Cardiac muscle cell (in vitro differentiated cells and primary cell): ENCODE measurements at regions not wholly inside any gene's neighbourhood (a gene's known extent, or its start where the extent isn't known, plus 50 kb on each side); places are given as distances from the start of the nearest gene placed in this dataset.

Source experiments
- DNase-seq, 2 donors: peaks; one replicate each; pipeline versions ENCODE4 v3.0.0 to v3.0.0-alpha.2; 2010 to 2017; ENCODE audit warnings: low read depth in 1 of 2, low spot score in 1 of 2
- H3K27ac ChIP-seq: fragments of 200-600 bp; sonication (generic); 2 replicates; pipeline ENCODE4 v1.5.1; 2016
- H3K27me3 ChIP-seq: fragments of 200-600 bp; sonication (generic); 2 replicates; pipeline ENCODE4 v1.6.0; 2016; ENCODE audit warnings: control low read depth
- H3K36me3 ChIP-seq: fragments of 200-600 bp; sonication (generic); 2 replicates; pipeline ENCODE4 v1.5.1; 2016; ENCODE audit warnings: control low read depth
- H3K4me1 ChIP-seq: fragments of 200-600 bp; sonication (generic); 2 replicates; pipeline ENCODE4 v1.8.1; 2017; ENCODE audit warnings: low read depth, mild to moderate bottlenecking, mixed run types
- H3K4me3 ChIP-seq: fragments of 200-600 bp; sonication (generic); 2 replicates; pipeline ENCODE4 v1.5.1; 2016; ENCODE audit warnings: mild to moderate bottlenecking
- H3K9me3 ChIP-seq: fragments of 200-600 bp; sonication (generic); 2 replicates; pipeline ENCODE4 v1.5.1; 2017; ENCODE audit warnings: low read depth, mild to moderate bottlenecking, control low read depth
- TF ChIP-seq, protein P1 (sequence below): IDR thresholded peaks from 2 replicates; pipeline ENCODE4 v1.5.1; 2012; ENCODE audit warnings: low read depth, mild to moderate bottlenecking, low read length

DNA sequence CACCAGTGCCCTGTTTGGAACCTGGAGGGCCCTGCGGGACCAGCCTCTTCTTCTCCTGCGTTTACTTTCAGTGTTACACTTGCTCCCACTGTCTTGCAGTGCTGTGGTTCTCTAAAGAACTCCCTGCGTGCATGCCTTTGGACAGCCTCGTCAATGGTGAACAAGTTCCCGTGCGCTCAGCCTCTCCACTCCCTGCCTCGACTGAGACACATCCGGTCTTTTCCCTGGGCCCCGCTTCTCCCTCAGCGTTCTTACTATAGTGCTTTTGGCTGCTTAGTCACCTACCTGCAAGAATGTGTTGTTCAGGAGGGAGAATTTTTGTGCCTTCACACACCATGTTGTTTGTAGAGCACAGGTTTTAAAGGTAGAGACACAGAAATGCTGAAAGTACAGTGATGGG lies 520.7 kb upstream of the MKI67 start:
- Histone ChIP-seq H3K4me1 (no peaks in the 10 kb centered on the region), H3K9me3 (no peaks in the 10 kb centered on the region), H3K27me3 (no peaks in the 10 kb centered on the region)

DNA sequence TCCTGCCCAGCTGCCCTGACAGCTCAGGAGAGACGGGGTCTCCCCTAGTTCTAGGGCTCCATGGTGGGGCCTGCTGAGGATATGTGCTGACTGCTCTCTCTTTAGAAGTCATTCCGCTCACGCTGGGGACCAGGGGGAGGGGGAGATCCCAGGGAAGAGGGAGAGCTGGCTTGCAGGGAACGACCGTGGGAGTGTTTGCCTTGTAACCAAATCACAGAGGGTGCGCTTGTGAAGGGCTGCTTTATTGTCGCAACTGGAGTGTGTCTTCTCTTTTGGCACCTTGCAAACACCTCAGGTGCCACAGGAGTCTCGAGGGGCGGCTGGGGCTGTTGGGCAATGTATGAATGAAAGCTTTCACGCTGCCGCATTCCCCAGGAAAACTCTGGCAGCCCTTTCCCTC lies 531.3 kb upstream of the MKI67 start:
- no peaks in the 10 kb centered on the region for H3K4me1 ChIP-seq
- no peak for DNase-seq
- TF ChIP-seq, protein P1, sequence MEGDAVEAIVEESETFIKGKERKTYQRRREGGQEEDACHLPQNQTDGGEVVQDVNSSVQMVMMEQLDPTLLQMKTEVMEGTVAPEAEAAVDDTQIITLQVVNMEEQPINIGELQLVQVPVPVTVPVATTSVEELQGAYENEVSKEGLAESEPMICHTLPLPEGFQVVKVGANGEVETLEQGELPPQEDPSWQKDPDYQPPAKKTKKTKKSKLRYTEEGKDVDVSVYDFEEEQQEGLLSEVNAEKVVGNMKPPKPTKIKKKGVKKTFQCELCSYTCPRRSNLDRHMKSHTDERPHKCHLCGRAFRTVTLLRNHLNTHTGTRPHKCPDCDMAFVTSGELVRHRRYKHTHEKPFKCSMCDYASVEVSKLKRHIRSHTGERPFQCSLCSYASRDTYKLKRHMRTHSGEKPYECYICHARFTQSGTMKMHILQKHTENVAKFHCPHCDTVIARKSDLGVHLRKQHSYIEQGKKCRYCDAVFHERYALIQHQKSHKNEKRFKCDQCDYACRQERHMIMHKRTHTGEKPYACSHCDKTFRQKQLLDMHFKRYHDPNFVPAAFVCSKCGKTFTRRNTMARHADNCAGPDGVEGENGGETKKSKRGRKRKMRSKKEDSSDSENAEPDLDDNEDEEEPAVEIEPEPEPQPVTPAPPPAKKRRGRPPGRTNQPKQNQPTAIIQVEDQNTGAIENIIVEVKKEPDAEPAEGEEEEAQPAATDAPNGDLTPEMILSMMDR, result no peak
- H3K27me3 ChIP-seq, result no peaks in the 10 kb centered on the region
- no peak overlapping the region for H3K4me3 ChIP-seq
- H3K36me3 ChIP-seq, result no peaks in the 10 kb centered on the region
- no peaks in the 10 kb centered on the region for H3K9me3 ChIP-seq
- H3K27ac ChIP-seq, result no peak overlapping the region

More for the DNA sequence above, 520.7 kb upstream of the MKI67 start:
- no peaks in the 10 kb centered on the region for H3K36me3 ChIP-seq
- H3K27ac ChIP-seq, result no peak overlapping the region
- no peak overlapping the region for H3K4me3 ChIP-seq
- TF ChIP-seq, protein P1, result no peak
- DNase-seq, result no peak

DNA sequence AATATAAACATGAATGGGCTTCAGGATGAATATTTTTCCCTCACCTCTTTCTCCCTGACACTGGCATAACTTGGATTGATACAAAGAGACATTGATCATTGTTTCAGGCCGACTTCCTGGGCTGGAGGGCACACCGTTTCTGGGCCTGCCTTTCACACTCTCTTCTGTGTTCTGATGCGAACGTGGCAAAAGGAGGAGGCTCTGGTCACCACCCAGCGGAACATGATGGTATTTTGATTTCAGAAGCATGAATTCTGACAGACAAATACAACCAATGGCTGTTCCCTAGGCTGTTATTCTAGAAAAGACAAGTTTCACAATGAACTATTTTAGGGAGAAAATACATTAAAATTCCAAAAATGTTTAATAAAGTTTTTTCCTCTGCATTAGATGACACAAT lies 534.5 kb upstream of the MKI67 start:
- no peak overlapping the region for H3K27ac ChIP-seq
- H3K9me3 ChIP-seq, result no peaks in the 10 kb centered on the region
- H3K36me3 ChIP-seq, result no peaks in the 10 kb centered on the region
- H3K4me1 ChIP-seq, result no peaks in the 10 kb centered on the region
- no peak overlapping the region for H3K4me3 ChIP-seq
- no peaks in the 10 kb centered on the region for H3K27me3 ChIP-seq
- DNase-seq, result no peak
- TF ChIP-seq, protein P1, result no peak

DNA sequence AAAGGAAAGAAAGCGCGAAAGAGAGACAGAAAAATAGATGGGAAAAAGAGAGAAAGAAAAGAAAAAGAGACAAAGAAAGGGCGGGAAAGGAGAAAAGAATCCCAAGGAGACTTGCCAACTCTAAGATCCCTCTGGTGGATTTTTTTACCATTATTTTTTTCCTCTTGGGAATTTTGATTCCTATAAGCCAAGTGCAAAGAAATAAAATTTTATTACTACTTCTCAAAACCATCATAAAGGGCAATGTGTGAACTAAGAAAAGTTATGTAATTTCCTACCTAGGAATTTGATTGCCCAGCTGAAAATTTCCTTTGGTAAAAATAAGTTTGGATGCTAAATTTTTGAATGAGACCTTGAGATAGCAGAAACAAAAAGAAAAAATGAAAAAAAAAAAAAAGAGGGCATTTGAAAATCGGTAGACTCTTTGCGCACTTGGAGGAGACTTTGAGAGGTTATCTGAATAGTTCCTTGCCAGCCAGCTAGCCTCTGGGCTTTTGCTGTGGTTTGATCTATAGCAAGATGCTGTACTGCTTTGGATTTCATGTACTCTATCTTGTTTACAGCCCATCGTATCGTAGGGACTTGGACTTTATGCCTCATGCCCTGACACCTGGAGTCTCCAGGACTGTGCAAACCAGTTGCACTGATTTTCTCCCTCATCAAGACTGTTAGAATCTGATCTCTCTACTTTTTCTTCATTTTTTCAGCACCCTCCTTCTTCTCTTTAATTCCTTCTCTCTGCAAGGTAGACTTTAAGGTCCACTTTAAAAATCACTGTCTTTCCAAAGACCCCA lies 535.4 kb upstream of the MKI67 start:
- Histone ChIP-seq H3K9me3 (no peaks in the 10 kb centered on the region), H3K4me3 (no peak overlapping the region), H3K27me3 (no peaks in the 10 kb centered on the region), H3K27ac (no peak overlapping the region), H3K4me1 (no peaks in the 10 kb centered on the region), H3K36me3 (no peaks in the 10 kb centered on the region)
- TF ChIP-seq, protein P1, result no peak
- DNase-seq, result no peak

DNA sequence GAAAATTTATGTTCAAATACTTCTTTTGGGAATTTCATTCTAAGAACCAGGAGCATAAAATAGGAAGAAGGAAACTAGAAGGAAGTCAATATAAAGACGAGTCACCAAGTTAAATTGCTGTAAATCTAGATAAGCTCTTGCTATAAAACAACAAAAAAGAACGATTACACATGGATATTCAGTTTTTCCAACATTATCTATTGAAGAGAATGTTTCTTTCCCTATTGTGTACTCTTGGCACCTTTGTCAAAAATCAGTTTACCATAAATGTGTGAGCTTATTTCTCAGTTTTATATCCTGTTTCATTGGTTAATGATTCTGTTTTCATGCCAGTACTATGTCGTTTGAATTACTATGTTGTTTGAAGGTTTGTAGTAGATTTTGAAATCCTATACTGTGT lies 536.3 kb upstream of the MKI67 start:
- no peaks in the 10 kb centered on the region for H3K4me1 ChIP-seq
- H3K27me3 ChIP-seq, result no peaks in the 10 kb centered on the region
- TF ChIP-seq, protein P1, result no peak
- DNase-seq, result no peak
- no peak overlapping the region for H3K4me3 ChIP-seq
- H3K36me3 ChIP-seq, result no peaks in the 10 kb centered on the region
- H3K27ac ChIP-seq, result no peak overlapping the region
- H3K9me3 ChIP-seq, result no peaks in the 10 kb centered on the region
